Loucy (cell line): ENCODE measurements at regions not wholly inside any gene's neighbourhood (a gene's known extent, or its start where the extent isn't known, plus 50 kb on each side); places are given as distances from the start of the nearest gene placed in this dataset.

Experiments used
- EZH2phosphoT487 ChIP-seq: fragments of 200-600 bp; IDR thresholded peaks from 2 replicates; pipeline ENCODE4 v1.6.1; 2018; ENCODE audit warnings: antibody characterized with exemption, mild to moderate bottlenecking, moderate library complexity, borderline replicate concordance
- TF ChIP-seq, protein P1 (sequence below): fragments of 200-600 bp; sonication (generic); conservative IDR thresholded peaks from 2 replicates; pipeline ENCODE4 v1.5.1; 2014; ENCODE audit warnings: mild to moderate bottlenecking, antibody characterized with exemption, low read length

DNA sequence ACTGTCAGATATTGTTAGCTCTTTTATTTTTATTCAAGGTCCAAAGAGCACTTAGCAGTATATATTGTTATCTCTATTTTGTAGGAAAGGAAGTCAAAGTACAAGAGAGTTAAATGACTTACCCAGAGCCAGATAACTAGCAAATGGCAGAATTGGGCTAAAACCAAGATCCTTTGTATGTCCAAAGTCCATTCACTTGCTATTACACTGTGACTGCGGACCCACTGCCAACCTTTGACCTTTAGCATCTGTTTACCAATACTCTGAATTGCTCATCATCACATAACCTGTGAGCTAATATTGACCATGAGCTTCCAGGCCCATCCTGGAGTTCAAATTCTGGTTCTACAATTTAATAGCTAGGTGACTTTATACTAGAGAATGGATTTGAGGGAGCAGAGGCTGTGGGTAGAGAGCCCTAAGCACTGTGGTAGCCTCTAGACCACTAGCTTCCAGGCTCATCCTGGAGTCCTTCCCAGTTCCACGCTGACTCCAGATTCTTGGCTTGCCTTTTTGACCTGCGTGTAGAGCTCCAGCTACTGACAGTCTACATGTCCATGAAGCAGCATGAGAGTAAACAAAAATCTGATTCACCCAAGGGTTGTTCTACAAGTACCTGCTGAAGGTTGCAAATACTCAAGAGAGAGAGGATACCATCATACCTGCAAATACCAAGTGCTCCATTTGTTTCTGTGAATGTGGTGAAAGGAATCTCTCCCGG, 424.0 kb downstream of the SH3GL2 start:
- TF ChIP-seq, protein P1, sequence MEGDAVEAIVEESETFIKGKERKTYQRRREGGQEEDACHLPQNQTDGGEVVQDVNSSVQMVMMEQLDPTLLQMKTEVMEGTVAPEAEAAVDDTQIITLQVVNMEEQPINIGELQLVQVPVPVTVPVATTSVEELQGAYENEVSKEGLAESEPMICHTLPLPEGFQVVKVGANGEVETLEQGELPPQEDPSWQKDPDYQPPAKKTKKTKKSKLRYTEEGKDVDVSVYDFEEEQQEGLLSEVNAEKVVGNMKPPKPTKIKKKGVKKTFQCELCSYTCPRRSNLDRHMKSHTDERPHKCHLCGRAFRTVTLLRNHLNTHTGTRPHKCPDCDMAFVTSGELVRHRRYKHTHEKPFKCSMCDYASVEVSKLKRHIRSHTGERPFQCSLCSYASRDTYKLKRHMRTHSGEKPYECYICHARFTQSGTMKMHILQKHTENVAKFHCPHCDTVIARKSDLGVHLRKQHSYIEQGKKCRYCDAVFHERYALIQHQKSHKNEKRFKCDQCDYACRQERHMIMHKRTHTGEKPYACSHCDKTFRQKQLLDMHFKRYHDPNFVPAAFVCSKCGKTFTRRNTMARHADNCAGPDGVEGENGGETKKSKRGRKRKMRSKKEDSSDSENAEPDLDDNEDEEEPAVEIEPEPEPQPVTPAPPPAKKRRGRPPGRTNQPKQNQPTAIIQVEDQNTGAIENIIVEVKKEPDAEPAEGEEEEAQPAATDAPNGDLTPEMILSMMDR = no peak
- TF ChIP-seq EZH2phosphoT487 = no peak
